C1 segment of cervical spinal cord (tissue), 14 donors: ENCODE measurements at regions not wholly inside any gene's neighbourhood (a gene's known extent, or its start where the extent isn't known, plus 50 kb on each side); places are given as distances from the start of the nearest gene placed in this dataset.

ENCODE experiments used
- DNase-seq, 14 donors: peaks; one replicate each; lab custom pipeline; 2025; lab: John Stamatoyannopoulos, UW

- no peak for DNase-seq
Observed at GRCh38 chr5:52498607-52499006, 289.1 kb upstream of the ITGA1 start.

GRCh38 chr5:52502460-52502999, 285.2 kb upstream of the ITGA1 start:
- DNase-seq = no peak

GRCh38 chr5:52504584-52505240, 283.0 kb upstream of the ITGA1 start:
- no peak for DNase-seq

- DNase-seq = peak in 1 of 14 donors; percentile 0
Observed at GRCh38 chr5:52517667-52518066, 270.0 kb upstream of the ITGA1 start.

- DNase-seq = no peak
Observed at GRCh38 chr5:52520171-52520570, 267.5 kb upstream of the ITGA1 start.

- DNase-seq = no peak
Observed at GRCh38 chr5:52521236-52521635, 266.5 kb upstream of the ITGA1 start.

- DNase-seq = no peak
Observed at GRCh38 chr5:52523701-52524100, 264.0 kb upstream of the ITGA1 start.

- DNase-seq = no peak
Observed at GRCh38 chr5:52531105-52531504, 256.6 kb upstream of the ITGA1 start.

- DNase-seq = no peak
Observed at GRCh38 chr5:52543594-52543993, 244.1 kb upstream of the ITGA1 start.

- no peak for DNase-seq
Observed at GRCh38 chr5:52544738-52545137, 243.0 kb upstream of the ITGA1 start.

- DNase-seq = no peak
Observed at GRCh38 chr5:52554293-52554692, 233.4 kb upstream of the ITGA1 start.

- no peak for DNase-seq
Observed at GRCh38 chr5:52560366-52560765, 227.3 kb upstream of the ITGA1 start.

GRCh38 chr5:52562473-52562872, 225.2 kb upstream of the ITGA1 start:
- DNase-seq = no peak

GRCh38 chr5:52564587-52564986, 223.1 kb upstream of the ITGA1 start:
- no peak for DNase-seq

- no peak for DNase-seq
Observed at GRCh38 chr5:52577546-52577945, 210.2 kb upstream of the ITGA1 start.

- DNase-seq = no peak
Observed at GRCh38 chr5:52579391-52579790, 208.3 kb upstream of the ITGA1 start.

GRCh38 chr5:52580921-52581320, 206.8 kb upstream of the ITGA1 start:
- DNase-seq = no peak

- DNase-seq = no peak
Observed at GRCh38 chr5:52582313-52582712, 205.4 kb upstream of the ITGA1 start.

GRCh38 chr5:52587131-52587530, 200.6 kb upstream of the ITGA1 start:
- DNase-seq = no peak

GRCh38 chr5:52597625-52598024, 190.1 kb upstream of the ITGA1 start:
- no peak for DNase-seq

- no peak for DNase-seq
Observed at GRCh38 chr5:52598968-52599367, 188.7 kb upstream of the ITGA1 start.

GRCh38 chr5:52603778-52604554, 183.8 kb upstream of the ITGA1 start:
- DNase-seq = no peak
